ENCODE measurements at regions not wholly inside any gene's neighbourhood (a gene's known extent, or its start where the extent isn't known, plus 50 kb on each side); places are given as distances from the start of the nearest gene placed in this dataset.
"Not testable (repeated sequence)": the region's sequence is repeated elsewhere in the genome, so short reads cannot be mapped to it uniquely, and the experiment has no call there.

GRCh38 chr12:7554831-7555230 is 51.3 kb upstream of the CD163 start:
- not testable (repeated sequence) for TF ChIP-seq CTCF (IDR thresholded peaks at IDR 0.05 in 4 of 5, conservative IDR thresholded peaks at IDR 0.05 in 1 of 5); POLR2A (IDR thresholded peaks at IDR 0.05)
